Neural crest cell (in vitro differentiated cells): ENCODE measurements at regions not wholly inside any gene's neighbourhood (a gene's known extent, or its start where the extent isn't known, plus 50 kb on each side); places are given as distances from the start of the nearest gene placed in this dataset.

Experiments
- DNase-seq: peaks from one replicate; pipeline ENCODE4 v3.0.0; 2021; ENCODE audit warnings: low read depth, mixed read lengths, low spot score
- H3K27ac Mint-ChIP-seq: one replicate; pipeline ENCODE4 v1.8.0; 2021; ENCODE audit warnings: mild to moderate bottlenecking, mixed read lengths; ENCODE audit not compliant: unreplicated experiment
- H3K27me3 Mint-ChIP-seq: 2 replicates; pipeline ENCODE4 v1.8.0; 2021; ENCODE audit warnings: low read depth, mild to moderate bottlenecking, mixed read lengths
- H3K36me3 Mint-ChIP-seq: 2 replicates; pipeline ENCODE4 v1.8.0; 2021; ENCODE audit warnings: low read depth, mild to moderate bottlenecking, mixed read lengths
- H3K4me1 Mint-ChIP-seq: 2 replicates; pipeline ENCODE4 v1.8.0; 2021; ENCODE audit warnings: mixed read lengths
- H3K4me3 Mint-ChIP-seq: one replicate; pipeline ENCODE4 v1.8.0; 2021; ENCODE audit warnings: mild to moderate bottlenecking, mixed read lengths
- H3K9me3 Mint-ChIP-seq: 2 replicates; pipeline ENCODE4 v1.8.0; 2021; ENCODE audit warnings: mixed read lengths
- TF ChIP-seq, protein P1 (sequence below): fragments of 200-600 bp; sonication (generic); conservative IDR thresholded peaks from 2 replicates; pipeline ENCODE4 v1.5.0; 2021; ENCODE audit warnings: antibody characterized with exemption, mild to moderate bottlenecking

GRCh38 chr2:239716536-239717318 is 308.4 kb downstream of the NDUFA10 start:
- peaks cover 12% of the 10 kb centered on the region for H3K9me3 Mint-ChIP-seq
- H3K36me3 Mint-ChIP-seq: no peaks in the 10 kb centered on the region
- H3K4me1 Mint-ChIP-seq: peaks cover 18% of the 10 kb centered on the region
- TF ChIP-seq, protein P1, sequence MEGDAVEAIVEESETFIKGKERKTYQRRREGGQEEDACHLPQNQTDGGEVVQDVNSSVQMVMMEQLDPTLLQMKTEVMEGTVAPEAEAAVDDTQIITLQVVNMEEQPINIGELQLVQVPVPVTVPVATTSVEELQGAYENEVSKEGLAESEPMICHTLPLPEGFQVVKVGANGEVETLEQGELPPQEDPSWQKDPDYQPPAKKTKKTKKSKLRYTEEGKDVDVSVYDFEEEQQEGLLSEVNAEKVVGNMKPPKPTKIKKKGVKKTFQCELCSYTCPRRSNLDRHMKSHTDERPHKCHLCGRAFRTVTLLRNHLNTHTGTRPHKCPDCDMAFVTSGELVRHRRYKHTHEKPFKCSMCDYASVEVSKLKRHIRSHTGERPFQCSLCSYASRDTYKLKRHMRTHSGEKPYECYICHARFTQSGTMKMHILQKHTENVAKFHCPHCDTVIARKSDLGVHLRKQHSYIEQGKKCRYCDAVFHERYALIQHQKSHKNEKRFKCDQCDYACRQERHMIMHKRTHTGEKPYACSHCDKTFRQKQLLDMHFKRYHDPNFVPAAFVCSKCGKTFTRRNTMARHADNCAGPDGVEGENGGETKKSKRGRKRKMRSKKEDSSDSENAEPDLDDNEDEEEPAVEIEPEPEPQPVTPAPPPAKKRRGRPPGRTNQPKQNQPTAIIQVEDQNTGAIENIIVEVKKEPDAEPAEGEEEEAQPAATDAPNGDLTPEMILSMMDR: no peak
- peaks cover 4% of the 10 kb centered on the region for H3K27me3 Mint-ChIP-seq
- H3K4me3 Mint-ChIP-seq: no peak overlapping the region
- H3K27ac Mint-ChIP-seq: no peak overlapping the region
- DNase-seq: no peak

- no peak overlapping the region for H3K4me3 Mint-ChIP-seq
- TF ChIP-seq, protein P1: no peak
- DNase-seq: no peak
- peaks cover 12% of the 10 kb centered on the region for H3K9me3 Mint-ChIP-seq
- H3K4me1 Mint-ChIP-seq: peaks cover 25% of the 10 kb centered on the region
- H3K27me3 Mint-ChIP-seq: peaks cover 4% of the 10 kb centered on the region
- no peaks in the 10 kb centered on the region for H3K36me3 Mint-ChIP-seq
- H3K27ac Mint-ChIP-seq: no peak overlapping the region
Measured at GRCh38 chr2:239716009-239716408, 309.1 kb downstream of the NDUFA10 start.

- no peak overlapping the region for H3K4me3 Mint-ChIP-seq
Measured at GRCh38 chr2:239715606-239716005, 309.5 kb downstream of the NDUFA10 start.

DNA sequence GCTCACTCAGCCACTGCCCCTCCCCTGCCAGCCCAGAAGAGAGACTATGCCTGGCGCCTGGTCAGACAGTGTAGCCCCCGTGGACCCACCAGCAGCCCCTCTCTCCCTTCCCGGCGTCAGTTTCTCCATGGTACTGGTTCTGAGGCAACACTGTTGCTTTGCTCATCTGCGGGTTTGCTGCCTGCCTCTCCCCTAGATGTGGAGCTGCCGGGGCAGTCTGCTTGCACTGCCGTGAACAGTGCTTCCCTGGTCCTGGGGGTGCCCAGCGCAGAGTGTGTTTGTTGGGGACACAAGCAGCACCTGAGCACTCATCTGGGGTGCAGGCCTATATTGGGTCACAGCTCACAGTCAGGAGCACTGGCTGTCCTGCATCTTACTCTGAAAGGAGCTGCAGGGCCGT is 309.9 kb downstream of the NDUFA10 start:
- Mint-ChIP-seq H3K27ac (no peak overlapping the region), H3K9me3 (peaks cover 12% of the 10 kb centered on the region), H3K4me1 (peaks cover 28% of the 10 kb centered on the region), H3K4me3 (no peak overlapping the region), H3K36me3 (no peaks in the 10 kb centered on the region), H3K27me3 (peaks cover 4% of the 10 kb centered on the region)
- TF ChIP-seq, protein P1: no peak
- no peak for DNase-seq

More at GRCh38 chr2:239715606-239716005, 309.5 kb downstream of the NDUFA10 start:
- peaks cover 28% of the 10 kb centered on the region for H3K4me1 Mint-ChIP-seq
- H3K36me3 Mint-ChIP-seq: no peaks in the 10 kb centered on the region
- H3K27me3 Mint-ChIP-seq: peaks cover 4% of the 10 kb centered on the region
- TF ChIP-seq, protein P1: no peak
- no peak for DNase-seq
- H3K27ac Mint-ChIP-seq: no peak overlapping the region
- H3K9me3 Mint-ChIP-seq: peaks cover 12% of the 10 kb centered on the region

DNA sequence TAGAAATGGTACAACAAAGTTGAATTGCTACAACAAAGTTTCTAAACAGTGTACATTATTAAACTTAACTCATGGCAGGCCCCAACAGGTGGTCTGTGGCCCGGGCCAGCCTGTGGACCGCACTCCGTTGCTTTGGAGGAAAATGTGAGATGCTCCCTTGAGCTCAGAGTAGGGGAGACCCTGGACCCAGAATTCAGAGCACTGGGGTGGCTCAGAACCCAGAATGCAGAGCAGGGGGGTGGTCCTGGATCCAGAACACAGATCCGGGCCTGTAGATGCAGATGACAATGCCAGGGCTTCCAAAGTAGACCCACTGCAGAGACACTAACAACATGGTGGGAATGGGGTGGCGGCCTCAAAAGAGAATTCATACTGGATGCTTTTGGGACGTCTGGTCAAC is 311.0 kb downstream of the NDUFA10 start:
- TF ChIP-seq, protein P1: no peak
- Mint-ChIP-seq H3K4me3 (no peak overlapping the region), H3K36me3 (no peaks in the 10 kb centered on the region), H3K9me3 (peaks cover 12% of the 10 kb centered on the region), H3K4me1 (peaks cover 28% of the 10 kb centered on the region), H3K27ac (no peak overlapping the region), H3K27me3 (peaks cover 4% of the 10 kb centered on the region)
- no peak for DNase-seq
